SW 1271 (cell line): ENCODE measurements at regions not wholly inside any gene's neighbourhood (a gene's known extent, or its start where the extent isn't known, plus 50 kb on each side); places are given as distances from the start of the nearest gene placed in this dataset.
"Not testable (repeated sequence)": the region's sequence is repeated elsewhere in the genome, so short reads cannot be mapped to it uniquely, and the experiment has no call there.

Experiments used
- DNase-seq, 2 experiments: peaks; one replicate each; lab custom pipeline; 2025; lab: John Stamatoyannopoulos, UW

GRCh38 chr15:96582473-96582872 lies 252.0 kb downstream of the NR2F2 start:
- DNase-seq, result no peak

- DNase-seq, result no peak
These were observed 253.2 kb downstream of the NR2F2 start for GRCh38 chr15:96583671-96584070.

- no peak for DNase-seq
These were observed 255.2 kb downstream of the NR2F2 start for GRCh38 chr15:96585484-96586386.

DNA sequence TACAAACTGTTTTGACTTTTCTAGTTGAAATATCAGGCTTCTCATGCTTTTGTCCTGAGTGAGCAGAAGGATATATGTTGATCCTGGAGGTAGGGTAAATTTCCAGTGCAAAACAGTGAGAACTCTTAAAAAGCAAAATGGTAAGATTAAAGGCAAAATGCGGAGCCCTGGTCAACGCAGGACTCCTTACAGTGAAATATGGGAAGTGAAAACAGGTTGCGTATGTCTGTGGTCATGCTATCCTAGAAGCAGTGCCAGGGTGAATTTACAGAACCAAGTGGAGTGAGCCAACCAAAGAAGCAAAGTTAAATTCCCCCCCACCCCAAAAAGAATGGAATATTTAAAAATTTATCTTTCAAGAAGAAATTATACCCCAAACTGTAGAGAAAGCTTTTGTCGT lies 256.4 kb downstream of the NR2F2 start:
- DNase-seq, result no peak

DNA sequence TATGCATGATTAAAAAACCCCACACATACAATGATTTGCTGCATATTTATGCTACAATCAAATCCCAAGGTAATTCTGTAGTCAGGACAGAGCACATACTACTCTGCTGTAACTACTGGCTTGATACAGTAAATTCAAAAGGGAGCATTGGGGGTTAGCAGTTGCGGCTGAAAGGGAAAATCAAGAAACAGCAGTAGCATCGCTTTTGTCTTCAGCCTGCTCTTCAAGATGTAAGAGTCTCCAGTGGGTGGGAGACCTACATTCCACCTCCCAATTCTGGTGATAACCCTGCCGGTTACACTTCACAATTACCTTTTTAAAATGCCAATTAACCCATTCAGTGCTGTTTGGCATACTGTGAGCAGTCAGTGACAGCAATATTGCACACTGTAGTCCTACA lies 259.4 kb downstream of the NR2F2 start:
- no peak for DNase-seq

GRCh38 chr15:96593735-96594134 lies 263.2 kb downstream of the NR2F2 start:
- no peak for DNase-seq

DNA sequence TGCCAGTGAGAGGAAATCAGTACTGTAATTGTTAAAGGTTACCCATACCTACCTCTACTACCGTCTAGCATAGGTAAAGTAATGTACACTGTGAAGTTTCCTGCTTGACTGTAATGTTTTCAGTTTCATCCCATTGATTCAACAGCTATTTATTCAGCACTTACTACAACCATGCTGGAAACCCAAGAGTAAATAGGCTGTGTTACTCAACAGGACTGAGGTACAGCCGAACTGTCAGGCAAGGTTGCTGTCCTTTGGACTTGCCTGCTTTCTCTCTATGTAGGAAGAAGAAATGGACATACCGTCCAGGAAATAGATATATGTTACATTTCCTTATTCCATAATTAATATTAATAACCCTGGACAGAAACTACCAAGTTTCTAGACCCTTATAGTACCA lies 265.5 kb downstream of the NR2F2 start:
- no peak for DNase-seq

DNA sequence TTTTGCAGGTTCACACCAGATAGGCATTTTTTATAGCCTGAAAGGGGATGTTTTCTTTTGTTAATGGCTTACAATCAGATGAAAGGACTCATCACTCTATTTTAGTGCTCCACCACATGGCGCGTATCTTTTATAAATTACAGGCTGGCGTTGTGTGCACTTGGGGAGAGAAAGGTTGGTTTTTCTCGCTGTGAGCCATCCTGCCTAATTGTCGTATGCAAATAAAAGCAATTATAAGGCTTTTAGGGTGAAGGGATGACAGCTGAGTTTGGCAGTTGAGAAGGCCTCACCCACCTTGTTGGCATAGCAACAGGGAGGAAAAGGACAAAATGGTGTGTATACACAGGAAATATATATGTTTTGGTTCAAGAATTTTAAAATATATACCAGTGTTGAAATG lies 268.0 kb downstream of the NR2F2 start:
- no peak for DNase-seq

- DNase-seq, result no peak
These were observed 268.8 kb downstream of the NR2F2 start for GRCh38 chr15:96599268-96599667.

DNA sequence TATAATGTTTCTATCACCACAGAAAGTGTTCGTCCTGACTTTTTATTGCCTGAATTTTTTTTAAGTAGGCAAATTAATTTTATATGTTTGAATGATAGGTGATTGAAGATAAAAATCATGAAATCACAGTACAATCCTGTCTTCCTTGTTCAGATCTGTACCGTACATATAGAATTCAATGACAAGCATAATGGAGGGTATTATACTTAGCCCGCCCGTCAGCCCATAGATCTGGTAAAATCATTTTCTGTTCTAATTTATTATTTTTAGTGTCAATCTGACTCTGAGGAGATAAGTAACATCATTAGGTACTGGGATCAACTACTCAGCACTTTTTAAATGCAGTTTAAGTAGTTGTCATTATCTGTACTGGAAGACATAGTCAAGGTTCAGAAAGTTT lies 269.9 kb downstream of the NR2F2 start:
- DNase-seq, result no peak

- DNase-seq, result no peak
These were observed 276.1 kb downstream of the NR2F2 start for GRCh38 chr15:96606617-96607016.

DNA sequence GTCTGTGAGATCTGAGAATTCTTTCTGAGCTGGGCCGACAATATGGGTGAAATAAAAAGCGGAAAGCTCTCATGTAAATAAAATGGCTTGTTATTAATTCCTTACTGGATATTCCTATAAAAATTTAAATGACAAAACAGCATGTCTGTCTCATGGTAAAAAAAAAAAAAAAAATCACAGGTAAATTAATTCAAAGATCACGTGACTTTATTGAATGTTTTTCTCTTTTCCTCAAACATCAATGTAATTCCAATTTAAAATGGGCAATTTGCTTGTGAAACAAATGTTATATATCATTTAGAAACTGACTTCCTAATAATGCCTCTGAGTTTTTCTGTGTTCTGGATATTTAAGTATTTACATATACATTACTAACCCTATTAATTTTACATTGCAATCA lies 280.3 kb downstream of the NR2F2 start:
- no peak for DNase-seq

GRCh38 chr15:96612917-96613316 lies 282.4 kb downstream of the NR2F2 start:
- DNase-seq, result no peak

DNA sequence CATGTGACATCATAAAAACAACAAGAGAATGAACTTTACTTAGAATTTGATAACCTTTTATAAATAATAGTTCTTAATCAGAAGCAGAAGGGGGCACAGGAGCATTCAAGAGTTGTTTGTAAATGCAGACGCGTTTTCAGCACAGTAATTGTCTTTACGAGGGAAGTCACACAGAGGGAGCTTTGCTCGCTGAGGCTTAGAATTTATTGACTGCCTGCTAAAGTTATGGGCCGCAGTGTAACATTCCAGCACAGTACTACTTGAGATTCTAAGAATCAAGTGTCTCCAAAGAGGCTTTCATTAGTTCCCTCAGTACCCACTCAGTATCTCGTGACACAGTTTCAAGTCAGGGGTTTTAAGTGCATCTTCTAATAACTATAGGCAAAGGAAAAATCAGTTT lies 288.7 kb downstream of the NR2F2 start:
- no peak for DNase-seq

DNA sequence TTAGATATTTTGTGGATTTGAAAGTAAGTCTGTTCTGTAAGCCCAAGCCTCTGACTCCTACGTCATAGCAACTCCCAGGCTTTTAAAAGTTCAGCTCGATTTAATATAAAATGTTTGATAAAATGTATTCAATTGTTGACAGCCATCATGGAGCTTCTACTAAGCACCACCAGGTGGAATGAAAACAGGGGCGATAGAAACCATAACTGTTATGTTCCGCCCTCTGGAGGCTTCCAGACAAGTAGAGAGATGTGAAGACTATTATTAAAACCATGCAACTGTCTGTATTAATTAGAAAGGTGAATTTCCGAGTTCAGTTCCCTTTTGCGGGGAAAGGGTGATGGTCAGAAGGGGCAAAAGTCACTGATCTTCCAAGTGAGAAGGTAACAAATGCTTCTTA lies 292.2 kb downstream of the NR2F2 start:
- DNase-seq, result no peak

GRCh38 chr15:96625256-96625655 lies 294.8 kb downstream of the NR2F2 start:
- no peak for DNase-seq

- DNase-seq, result no peak
These were observed 296.6 kb downstream of the NR2F2 start for GRCh38 chr15:96627031-96627568.

- no peak for DNase-seq
These were observed 299.0 kb downstream of the NR2F2 start for GRCh38 chr15:96629511-96629910.

GRCh38 chr15:96638793-96639192 lies 308.3 kb downstream of the NR2F2 start:
- DNase-seq, result no peak

- DNase-seq, result no peak
These were observed 315.3 kb downstream of the NR2F2 start for GRCh38 chr15:96645796-96646195.

DNA sequence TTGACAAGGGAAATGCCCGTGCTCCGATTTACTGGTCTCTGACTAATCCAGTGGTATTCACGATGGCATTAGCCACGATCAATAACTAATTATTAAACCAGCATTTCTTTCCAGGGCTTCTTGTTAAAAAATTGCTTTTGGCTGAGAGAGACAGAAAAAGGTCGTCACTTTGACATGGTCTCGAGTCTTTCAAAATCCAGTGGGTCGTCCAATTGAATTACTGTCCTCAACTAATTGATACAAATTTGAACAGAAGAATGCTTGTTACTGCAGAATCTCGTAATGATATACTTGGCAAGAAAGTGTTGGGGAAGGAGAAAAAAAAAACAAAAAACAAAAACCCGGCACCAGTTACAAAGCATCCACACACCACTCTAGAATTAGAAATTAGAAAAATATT lies 318.4 kb downstream of the NR2F2 start:
- no peak for DNase-seq

GRCh38 chr15:96657096-96657495 lies 326.6 kb downstream of the NR2F2 start:
- DNase-seq, result no peak

DNA sequence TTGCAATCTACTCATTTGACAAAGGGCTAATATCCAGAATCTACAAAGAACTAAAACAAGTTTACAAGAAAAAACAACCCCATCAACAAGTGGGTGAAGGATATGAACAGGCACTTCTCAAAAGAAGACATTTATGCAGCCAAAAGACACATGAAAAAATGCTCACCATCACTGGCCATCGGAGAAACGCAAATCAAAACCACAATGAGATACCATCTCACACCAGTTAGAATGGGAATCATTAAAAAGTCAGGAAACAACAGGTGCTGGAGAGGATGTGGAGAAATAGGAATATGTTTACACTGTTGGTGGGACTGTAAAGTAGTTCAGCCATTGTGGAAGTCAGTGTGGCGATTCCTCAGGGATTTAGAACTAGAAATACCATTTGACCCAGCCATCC lies 336.5 kb downstream of the NR2F2 start:
- DNase-seq, result not testable (repeated sequence)

DNA sequence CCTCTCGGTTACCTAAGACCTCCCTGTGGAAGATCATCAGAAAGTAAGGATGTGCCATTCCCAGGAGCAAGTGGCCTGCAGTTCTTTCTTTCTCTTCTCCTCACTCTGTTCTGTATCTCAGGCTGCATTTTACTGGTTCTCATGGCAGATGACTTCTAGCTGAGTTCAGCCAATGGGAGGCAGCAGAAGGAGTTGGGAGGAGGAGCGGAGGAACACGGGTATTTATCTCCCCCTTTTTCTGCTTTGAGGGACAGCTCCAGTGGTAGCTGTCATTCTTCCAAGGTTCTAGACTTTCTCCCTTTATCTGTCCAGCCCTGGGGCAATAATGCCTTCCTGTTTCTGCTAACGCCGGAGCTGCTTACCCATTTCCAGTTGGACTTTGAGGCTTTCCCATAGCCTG lies 339.9 kb downstream of the NR2F2 start:
- no peak for DNase-seq
